HCEC 1CT (cell line): ENCODE measurements at regions not wholly inside any gene's neighbourhood (a gene's known extent, or its start where the extent isn't known, plus 50 kb on each side); places are given as distances from the start of the nearest gene placed in this dataset.
"Not testable (repeated sequence)": the region's sequence is repeated elsewhere in the genome, so short reads cannot be mapped to it uniquely, and the experiment has no call there.

ENCODE experiments used
- DNase-seq: peaks from one replicate; pipeline ENCODE4 v3.0.0-alpha.2; 2017

DNA sequence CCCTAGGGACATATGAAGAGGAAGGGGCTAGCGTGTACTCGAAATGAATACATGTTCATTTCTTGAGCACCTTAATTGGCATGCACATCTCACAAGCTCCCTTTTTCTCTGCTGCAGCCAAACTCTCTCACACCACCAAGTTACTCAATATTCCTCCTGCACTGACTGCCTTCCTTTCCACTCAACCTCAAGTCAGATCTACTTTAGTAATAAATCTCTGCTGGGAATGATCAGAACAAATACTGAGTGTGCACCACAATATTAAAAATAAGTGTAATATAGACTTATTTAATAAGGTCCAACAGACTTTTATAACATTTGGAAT lies 995.8 kb upstream of the WWC1 start:
- DNase-seq, result no peak

DNA sequence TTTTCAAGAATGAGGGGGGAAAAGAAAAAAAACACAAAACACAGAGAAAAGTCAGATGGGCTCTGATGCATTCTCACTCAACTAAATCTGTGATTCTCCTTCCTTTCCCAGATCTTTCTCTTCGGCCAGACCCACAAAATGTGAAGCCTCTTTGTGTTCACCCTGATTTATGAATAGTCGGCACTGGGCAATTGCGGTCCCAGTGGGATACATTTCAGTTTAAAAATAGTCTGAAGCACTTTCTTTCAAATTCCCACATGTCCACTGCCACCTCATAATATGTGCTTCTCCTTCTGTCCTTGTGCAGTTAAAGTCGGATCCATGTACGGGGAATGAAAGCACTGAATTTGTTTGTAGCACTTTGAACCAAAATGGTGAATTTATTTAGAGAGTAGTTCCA lies 995.4 kb upstream of the WWC1 start:
- DNase-seq, result no peak

DNA sequence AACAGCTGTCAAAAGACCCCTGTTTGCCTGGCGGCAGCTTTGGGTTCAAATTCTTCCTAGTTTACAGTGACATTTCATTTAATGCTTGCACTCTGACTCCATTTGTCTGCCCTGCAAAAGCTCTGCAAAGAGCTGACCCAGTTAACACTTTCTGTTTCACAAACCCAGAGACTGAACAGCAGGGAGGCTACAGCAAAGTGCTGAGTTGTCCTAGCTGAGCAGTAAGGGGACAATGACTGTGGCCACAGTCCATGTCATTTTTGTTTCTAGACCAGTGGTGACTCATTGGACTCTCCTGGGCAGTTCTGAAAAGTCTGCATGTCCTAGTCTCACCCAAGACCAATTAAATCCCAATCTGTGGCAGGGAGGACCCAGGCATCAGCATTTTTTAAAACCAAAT lies 994.8 kb upstream of the WWC1 start:
- DNase-seq, result no peak

DNA sequence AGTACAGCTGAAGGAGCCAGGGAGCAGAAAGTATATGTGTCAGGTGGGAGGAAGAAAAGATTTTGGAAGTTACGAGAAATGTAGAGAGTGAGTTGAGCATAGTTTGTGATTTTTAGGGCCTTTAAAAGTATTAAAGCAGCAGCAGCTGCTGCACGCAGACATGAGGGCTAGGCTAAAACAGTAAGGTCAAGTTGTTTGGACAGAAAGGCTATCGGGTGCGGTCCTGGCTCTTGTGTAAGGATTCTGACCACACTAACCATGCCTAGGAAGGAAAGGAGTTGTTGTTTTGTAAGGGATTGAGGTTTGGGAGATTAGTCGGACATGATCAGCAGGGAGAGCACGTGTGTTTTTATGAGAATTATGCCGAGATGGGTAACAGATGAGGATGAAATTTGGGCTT lies 991.6 kb upstream of the WWC1 start:
- DNase-seq, result not testable (repeated sequence)

- no peak for DNase-seq
These were observed 987.9 kb upstream of the WWC1 start for GRCh38 chr5:167303582-167303981.

- DNase-seq, result no peak
These were observed 986.5 kb upstream of the WWC1 start for GRCh38 chr5:167304834-167305469.

GRCh38 chr5:167305591-167306213 lies 985.7 kb upstream of the WWC1 start:
- DNase-seq, result no peak

DNA sequence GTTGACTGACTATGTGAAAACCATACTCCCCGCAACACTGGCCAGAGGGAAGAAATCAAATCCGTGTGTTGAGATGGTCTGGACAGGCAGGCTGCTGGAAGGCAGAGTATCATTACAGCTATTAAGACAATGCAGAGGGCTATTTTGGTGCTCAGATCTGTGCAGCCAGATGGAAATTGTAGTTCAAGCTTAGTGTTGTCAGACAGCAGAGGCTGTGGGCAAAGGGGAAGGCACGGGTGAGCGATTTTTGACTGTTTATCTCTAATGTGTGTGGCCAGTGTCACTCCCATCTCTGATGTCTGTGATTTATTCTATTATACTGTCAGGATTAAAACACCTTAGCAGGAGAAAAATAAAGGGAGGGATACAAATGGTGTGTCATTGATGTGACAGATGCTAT lies 984.4 kb upstream of the WWC1 start:
- DNase-seq, result no peak

GRCh38 chr5:167308466-167308865 lies 983.0 kb upstream of the WWC1 start:
- DNase-seq, result no peak

GRCh38 chr5:167309941-167310517 lies 981.4 kb upstream of the WWC1 start:
- DNase-seq, result no peak

GRCh38 chr5:167311340-167311739 lies 980.1 kb upstream of the WWC1 start:
- no peak for DNase-seq

- no peak for DNase-seq
These were observed 979.2 kb upstream of the WWC1 start for GRCh38 chr5:167312225-167312624.

DNA sequence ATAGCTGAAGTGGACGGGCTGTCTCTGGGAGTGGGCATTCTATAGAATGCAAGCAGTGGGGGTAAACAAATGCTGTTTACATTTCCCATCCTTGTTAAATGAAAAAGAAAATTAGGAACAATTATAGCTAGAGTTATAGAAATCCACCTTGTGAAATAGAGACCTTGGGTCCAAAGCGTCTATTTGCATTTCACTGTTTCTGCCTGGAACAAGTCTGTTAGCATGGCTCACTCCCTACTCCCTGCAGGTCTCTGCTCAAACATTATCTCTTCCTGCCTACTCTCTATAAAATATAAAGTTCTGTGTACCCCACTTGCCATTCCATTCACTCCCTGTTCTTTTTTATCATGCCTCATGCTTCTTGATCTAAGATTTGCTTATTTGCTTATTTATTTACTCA lies 975.7 kb upstream of the WWC1 start:
- no peak for DNase-seq

GRCh38 chr5:167317884-167318283 lies 973.6 kb upstream of the WWC1 start:
- DNase-seq, result no peak

DNA sequence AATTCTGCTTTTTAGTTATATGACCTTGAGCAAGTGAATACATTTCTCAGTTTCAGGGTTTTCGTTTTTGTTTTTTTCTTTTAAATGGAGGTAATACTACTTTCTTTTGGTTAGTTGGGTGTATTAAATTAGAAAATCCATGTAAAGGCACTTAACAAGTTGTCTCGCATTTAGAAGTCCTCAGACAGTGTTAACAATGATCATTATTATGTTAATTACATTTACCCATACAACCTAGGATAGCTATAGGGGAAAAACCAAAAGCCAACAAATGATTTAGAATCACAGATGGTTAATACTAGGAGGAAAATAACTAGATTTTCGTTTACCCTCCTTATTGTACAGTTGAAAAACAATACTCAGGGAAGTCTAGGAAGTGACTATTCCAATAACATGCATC lies 972.2 kb upstream of the WWC1 start:
- no peak for DNase-seq

GRCh38 chr5:167320019-167320418 lies 971.4 kb upstream of the WWC1 start:
- no peak for DNase-seq

GRCh38 chr5:167332309-167332708 lies 959.1 kb upstream of the WWC1 start:
- DNase-seq, result no peak

- no peak for DNase-seq
These were observed 955.3 kb upstream of the WWC1 start for GRCh38 chr5:167336161-167336560.

DNA sequence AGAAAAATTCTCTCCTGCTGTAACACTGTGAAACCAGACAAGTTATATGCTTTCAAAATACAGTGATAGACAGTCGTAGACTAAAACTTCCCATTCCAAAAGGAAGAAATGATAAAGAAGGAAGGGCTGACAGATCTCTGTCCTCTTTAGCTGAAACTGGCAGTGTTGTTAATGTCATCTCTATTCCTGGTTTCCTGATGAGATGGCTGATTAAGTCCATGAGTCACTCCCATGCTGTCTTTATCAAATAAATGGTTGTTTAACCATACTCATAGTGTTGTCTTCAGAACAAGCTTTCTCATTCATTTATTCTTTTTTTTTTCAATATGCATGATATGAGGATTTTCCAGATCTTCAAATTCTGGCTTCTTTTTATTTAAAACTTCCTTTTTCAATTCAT lies 952.2 kb upstream of the WWC1 start:
- DNase-seq, result no peak

DNA sequence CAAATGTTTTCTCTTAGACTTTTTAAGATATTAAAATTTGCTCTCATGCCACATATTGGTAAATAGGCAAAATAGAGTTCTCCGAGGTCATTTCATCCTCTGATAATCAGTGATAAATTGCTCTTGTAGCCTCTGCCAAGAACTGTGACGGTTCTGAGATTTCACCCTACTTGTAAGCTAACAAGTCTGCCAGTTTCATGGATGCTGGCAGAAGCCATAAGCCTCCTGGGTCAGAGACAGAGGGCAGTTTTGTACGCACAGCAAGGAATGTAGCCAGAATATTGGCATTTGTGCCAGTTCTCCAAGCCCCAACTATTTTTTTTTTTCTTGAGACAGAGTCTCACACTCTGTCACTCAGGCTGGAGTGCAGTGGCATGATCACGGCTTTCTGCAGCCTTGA lies 945.0 kb upstream of the WWC1 start:
- no peak for DNase-seq

GRCh38 chr5:167348251-167348926 lies 943.1 kb upstream of the WWC1 start:
- no peak for DNase-seq

- no peak for DNase-seq
These were observed 942.5 kb upstream of the WWC1 start for GRCh38 chr5:167348980-167349379.

DNA sequence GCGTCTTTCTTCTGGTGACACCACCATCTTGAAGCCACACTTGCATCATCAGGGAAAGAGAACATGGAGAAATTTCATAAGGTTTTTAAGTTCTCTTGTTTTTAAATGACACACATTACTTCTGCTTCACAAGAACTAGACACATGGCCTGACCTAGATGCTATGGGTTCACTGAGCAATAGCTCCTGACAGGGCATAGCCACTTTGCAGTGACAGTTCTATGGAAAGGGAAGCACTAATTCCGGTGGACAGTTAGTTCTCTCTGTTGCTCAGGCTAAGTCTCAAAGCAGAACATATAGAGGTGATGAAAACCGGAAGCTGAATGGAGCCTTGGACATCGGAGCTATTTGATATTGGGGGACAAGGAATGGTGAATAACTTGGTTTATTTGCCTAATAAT lies 940.1 kb upstream of the WWC1 start:
- no peak for DNase-seq

- DNase-seq, result no peak
These were observed 938.6 kb upstream of the WWC1 start for GRCh38 chr5:167352801-167353200.
